HL-60/S4 treated with retinoic acid at 250 ng/mL for 4 days and 3 days (cell line): ENCODE measurements at regions not wholly inside any gene's neighbourhood (a gene's known extent, or its start where the extent isn't known, plus 50 kb on each side); places are given as distances from the start of the nearest gene placed in this dataset.

ENCODE experiments used
- in situ Hi-C: fragments of 300-500 bp; cut with MboI; formaldehyde crosslinking; loops from 2 replicates; pipeline ENCODE4 v1.7.0; 2022; ENCODE audit warnings: low sequenced_read_pairs

- in situ Hi-C loops = loop anchor here (10.0 kb wide), 1 partner anchor 282 kb away; no protein-coding TSS in a partner anchor
Observed at GRCh38 chr18:76686737-76687231, 135.6 kb upstream of the ZNF236 start.

- in situ Hi-C loops = loop anchor here (10.0 kb wide), 1 partner anchor 281 kb away; no protein-coding TSS in a partner anchor
Observed at GRCh38 chr18:76685860-76686259, 136.5 kb upstream of the ZNF236 start.

- in situ Hi-C loops = loop anchor here (10.0 kb wide), 1 partner anchor 281 kb away; no protein-coding TSS in a partner anchor
Observed at GRCh38 chr18:76685402-76685801, 137.0 kb upstream of the ZNF236 start.

- in situ Hi-C loops = loop anchor here (10.0 kb wide), 1 partner anchor 279 kb away; no protein-coding TSS in a partner anchor
Observed at GRCh38 chr18:76684265-76684664, 138.1 kb upstream of the ZNF236 start.

DNA sequence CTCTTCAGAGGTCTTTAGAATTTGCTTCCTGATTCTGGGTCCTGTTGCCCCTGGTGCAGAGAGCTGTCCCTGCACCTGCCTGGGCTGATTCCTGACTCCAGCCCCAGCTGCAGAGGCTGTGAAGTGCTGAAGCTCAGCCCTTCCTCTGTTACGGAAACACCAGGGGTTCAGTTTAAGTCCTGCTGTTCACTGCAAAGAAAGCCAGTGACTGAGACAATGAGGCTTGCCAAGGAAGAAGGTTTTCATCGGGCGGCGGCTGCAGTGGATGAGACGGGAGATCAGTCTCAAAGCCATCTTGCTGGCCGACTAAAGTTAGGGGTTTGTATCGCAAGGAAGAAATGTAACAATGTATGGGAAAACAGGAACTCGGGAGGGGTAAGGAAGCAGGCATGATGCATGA lies 142.4 kb upstream of the ZNF236 start:
- in situ Hi-C loops = loop anchor here (10.0 kb wide), 1 partner anchor 275 kb away; no protein-coding TSS in a partner anchor

DNA sequence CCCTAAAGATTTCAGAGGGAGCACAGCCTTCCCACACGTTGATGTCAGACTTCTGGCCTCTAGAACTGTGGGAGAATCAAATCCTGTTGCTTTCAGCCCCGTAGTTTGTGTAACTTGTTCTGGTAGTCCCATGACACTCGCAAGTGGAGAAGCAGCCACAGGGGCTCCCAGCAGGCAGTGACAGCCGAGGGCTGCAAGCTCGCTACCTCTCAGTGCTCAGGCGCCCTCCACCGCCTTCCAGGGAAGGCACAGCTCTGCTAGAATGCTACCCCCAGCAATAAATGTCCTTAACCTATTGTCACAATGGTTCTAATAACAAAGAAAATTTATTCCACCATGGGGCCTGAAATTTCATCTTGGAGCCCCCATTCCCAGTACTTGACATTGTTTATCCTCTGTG lies 143.1 kb upstream of the ZNF236 start:
- in situ Hi-C loops = no loop called here

GRCh38 chr18:76678248-76678647 lies 144.1 kb upstream of the ZNF236 start:
- in situ Hi-C loops = no loop called here

- in situ Hi-C loops = no loop called here
Observed at GRCh38 chr18:76674596-76674995, 147.8 kb upstream of the ZNF236 start.

DNA sequence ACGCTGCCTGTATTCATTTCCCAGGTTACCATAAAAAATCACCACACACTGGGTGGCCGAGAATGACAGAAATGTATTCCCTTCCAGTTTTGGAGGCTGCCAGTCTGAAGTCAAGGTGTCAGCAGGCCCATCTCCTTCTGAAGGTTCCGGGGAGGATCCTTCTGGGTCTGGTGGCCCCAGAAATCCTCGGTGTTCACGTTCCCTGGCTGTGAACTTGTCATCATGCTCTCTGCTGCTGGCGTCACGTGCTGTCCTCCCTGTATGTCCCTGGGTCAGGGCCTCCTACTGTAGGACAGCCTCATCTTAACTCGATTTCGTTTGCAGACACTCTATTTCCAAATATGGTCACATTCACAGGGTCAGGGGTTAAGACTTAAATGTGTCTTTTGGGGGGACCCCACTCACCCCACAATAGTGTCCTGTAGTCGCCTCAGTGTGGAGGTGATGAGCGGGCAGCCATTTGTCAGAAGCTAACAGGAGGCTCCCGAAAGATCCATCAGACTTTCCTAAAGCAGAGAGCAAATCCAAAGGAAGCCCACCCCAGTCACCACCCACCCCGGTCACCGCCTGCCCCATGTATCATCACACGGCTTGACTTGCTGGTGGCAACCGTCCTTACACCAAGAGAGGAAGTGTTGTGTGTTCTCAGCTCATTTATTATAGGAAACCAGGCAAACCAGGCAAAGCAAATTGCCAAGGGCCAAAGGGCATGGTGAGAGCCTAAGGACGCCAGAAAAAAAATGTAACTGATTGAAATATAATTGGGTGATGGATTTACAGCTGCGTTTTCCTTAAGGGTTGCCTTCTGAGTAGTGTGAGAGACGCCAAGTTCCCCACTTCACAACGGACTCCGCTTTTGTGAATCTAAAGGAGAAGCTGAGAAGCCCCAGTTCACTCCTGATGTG lies 148.8 kb upstream of the ZNF236 start:
- in situ Hi-C loops = no loop called here

- in situ Hi-C loops = no loop called here
Observed at GRCh38 chr18:76672627-76673026, 149.7 kb upstream of the ZNF236 start.

GRCh38 chr18:76670564-76671288 lies 151.6 kb upstream of the ZNF236 start:
- in situ Hi-C loops = no loop called here

GRCh38 chr18:76668546-76668945 lies 153.8 kb upstream of the ZNF236 start:
- in situ Hi-C loops = no loop called here

GRCh38 chr18:76668119-76668518 lies 154.2 kb upstream of the ZNF236 start:
- in situ Hi-C loops = no loop called here

DNA sequence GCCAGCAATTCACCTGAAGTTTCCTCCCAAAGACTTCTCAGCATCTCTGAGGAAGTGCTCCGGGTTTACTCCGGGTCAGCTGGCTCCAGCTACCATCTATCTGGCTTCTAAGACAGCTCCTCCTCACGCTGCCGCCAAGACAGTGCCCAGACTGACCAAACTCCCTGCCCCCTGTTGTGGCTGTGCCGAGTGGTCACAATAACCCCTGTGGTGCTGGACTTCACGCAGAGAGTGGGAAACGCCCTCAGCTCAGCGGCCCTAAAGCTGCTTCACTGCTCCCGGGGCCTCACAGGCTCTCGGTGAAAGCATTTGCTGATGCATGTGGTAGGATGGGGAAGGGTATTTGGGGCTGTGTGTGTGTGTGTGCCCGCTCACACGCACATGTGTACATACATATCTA lies 154.8 kb upstream of the ZNF236 start:
- in situ Hi-C loops = no loop called here

DNA sequence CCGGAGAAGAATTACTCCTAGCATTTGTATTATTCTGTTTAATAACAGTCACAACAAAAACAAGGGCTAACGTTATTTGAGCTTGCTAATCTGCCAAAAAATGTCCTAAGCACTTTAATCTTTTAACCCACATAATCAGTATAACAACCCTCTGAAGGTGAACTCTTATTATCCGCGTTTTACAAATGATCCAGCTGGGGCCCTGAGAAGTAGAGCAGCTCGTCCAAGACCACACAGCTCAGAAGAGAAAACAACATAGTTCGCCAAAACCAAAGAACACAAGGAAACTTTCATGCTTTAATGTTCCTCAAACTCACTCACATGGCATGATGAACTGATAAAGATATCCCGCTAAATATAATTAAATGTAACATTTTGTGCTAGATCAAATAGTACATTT lies 159.7 kb upstream of the ZNF236 start:
- in situ Hi-C loops = no loop called here

DNA sequence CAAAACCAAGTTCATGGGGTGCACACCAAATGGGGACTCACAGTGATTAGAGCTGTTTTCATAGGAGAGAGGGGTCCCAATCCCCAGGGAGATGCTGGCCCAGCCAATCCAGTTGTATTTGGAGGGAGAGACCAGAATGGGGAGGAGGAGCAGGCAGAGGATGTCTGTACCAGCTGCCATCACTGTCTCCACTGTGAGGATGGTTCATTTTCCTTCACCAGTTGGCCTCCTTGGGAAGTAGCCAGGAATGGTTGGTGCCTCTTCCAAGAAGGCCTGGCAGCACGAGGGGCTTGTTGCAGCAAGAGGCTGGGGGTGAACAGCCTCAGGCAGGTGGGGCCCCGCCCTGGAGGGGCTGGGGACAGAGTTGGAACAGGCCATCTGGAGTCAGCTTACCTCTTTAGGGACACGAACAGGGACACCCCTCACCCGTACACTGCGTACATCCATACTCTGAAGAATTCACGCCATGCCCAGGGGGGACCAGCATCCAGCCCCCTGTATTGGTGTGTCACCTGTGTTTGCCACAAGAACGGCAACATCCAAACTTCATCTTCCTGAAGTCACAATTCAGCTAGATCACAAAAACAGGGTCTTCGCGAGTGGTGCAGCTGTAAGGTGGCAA lies 161.7 kb upstream of the ZNF236 start:
- in situ Hi-C loops = no loop called here

DNA sequence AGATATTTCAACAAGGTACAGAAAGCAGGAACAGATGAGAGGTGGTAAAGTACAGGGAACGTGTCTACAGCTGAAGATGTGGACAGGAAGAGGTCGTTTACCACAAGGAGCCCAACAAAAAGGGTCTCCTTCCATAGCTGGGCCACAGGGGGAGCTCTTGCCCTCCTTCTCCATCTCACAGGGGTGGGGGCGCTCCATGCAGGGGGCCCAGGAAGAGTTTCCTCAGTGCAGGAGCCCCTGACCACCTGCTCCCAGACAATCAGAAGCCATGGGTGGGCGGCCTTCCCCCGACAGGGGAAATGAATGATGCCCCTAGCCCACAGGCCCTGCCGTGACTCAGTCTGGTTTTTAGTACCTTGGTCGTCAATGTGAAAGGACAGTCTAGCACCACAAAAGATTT lies 163.6 kb upstream of the ZNF516 start:
- in situ Hi-C loops = no loop called here

- in situ Hi-C loops = no loop called here
Observed at GRCh38 chr18:76657911-76658470, 162.9 kb upstream of the ZNF516 start.

DNA sequence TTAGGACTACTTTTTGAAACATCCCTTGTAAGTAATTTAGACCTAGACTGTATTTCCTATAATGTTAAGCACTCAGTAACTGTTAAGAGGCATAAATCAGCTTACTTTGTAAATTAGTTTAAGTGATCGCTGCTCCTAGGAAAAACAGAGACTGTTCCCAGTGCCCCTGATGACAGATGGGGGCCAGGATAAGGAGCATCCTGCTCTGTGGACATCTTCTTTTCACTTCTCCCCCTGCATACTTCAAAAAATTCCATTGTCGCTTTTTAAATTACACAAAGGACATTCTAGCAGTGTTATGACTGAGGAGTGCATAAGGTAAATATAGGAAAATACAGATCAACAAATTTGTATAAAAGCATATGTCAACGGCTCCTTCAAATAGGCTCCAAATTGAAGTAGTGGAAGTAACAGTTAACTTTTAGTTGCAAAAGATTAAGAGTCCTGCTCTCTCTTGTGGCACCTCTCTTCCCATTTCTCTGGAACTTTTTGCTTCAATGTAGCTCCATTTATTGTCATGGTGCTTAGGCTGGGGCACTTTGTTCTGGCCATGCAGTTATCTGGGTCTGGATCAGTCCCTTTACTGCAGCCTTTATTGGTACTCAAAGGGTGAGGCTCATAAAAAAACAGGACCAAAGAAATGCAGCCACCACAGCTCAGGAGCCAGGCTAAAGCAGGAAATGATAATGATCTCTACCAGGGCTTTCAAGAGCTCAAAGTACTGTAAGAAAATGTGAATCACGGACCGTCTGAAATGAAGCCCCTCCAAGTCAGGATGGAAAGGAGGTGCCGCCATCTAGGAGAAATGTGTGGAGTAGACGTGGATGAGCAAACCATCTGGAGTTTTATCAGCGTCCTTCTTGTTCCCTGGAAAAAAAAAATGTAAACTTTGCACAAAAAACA lies 162.1 kb upstream of the ZNF516 start:
- in situ Hi-C loops = no loop called here

GRCh38 chr18:76654577-76654976 lies 159.5 kb upstream of the ZNF516 start:
- in situ Hi-C loops = no loop called here
